ENCODE measurements at regions not wholly inside any gene's neighbourhood (a gene's known extent, or its start where the extent isn't known, plus 50 kb on each side); places are given as distances from the start of the nearest gene placed in this dataset.
A peak's percentile ranks its signal among the peaks of the same experiment; 100 is the strongest.

- Histone ChIP-seq H3K27me3 (ENCODE audit: control insufficient read depth in 1 of 2, insufficient read depth in 1 of 2, low read length in 2 of 2) (no peaks in the 10 kb centered on the region), H4K91ac (ENCODE audit: low read length) (no peak overlapping the region), H3K36me3 (ENCODE audit: control insufficient read depth in 1 of 2, insufficient read depth in 2 of 2, low read depth in 1 of 2, low read length in 2 of 2) (no peaks in the 10 kb centered on the region), H2BK120ac (ENCODE audit: low read depth, low read length) (no peak overlapping the region), H2AFZ (ENCODE audit: low read depth, low read length) (no peak overlapping the region), H3K27ac (ENCODE audit: low read length, poor library complexity, severe bottlenecking) (no peak overlapping the region), H3K79me1 (replicated peaks; ENCODE audit: low read length, poor library complexity, severe bottlenecking) (no peaks in the 10 kb centered on the region), H3K4me3 (ENCODE audit: insufficient read depth in 1 of 2, low read depth in 1 of 2, low read length in 2 of 2) (no peak overlapping the region), H3K4me2 (ENCODE audit: low read length, poor library complexity, severe bottlenecking) (no peak overlapping the region), H2BK5ac (ENCODE audit: low read depth, low read length, poor library complexity, severe bottlenecking) (no peak overlapping the region), H3K18ac (ENCODE audit: low read depth in 1 of 2, low read length in 2 of 2) (no peak overlapping the region), H2BK15ac (ENCODE audit: low read depth, poor library complexity, severe bottlenecking) (no peak overlapping the region), H2AK5ac (ENCODE audit: low read length, severe bottlenecking) (no peak overlapping the region), H3K4me1 (ENCODE audit: control insufficient read depth, insufficient read depth, low read depth, low read length) (no peaks in the 10 kb centered on the region), H3K4ac (ENCODE audit: low read depth in 1 of 2, low read length in 2 of 2) (no peak overlapping the region), H3K9me3 (ENCODE audit: control insufficient read depth, low read length) (peaks cover 4% of the 10 kb centered on the region), H3K9ac (ENCODE audit: low read length) (no peak overlapping the region), H3K23ac (ENCODE audit: low read length in 2 of 2) (no peak overlapping the region), H2BK12ac (ENCODE audit: low read length in 2 of 2) (no peak overlapping the region), H4K8ac (ENCODE audit: low read length) (no peak overlapping the region), H3K14ac (ENCODE audit: low read length in 2 of 2) (no peak overlapping the region)
- no peak for DNase-seq
- 79% methylated on average over 2 of the region's 2 CpGs for WGBS
These were observed 802.2 kb upstream of the POM121L12 start for GRCh38 chr7:52233248-52233647.

- H4K8ac ChIP-seq (ENCODE audit: low read length), result no peak overlapping the region
- no peak overlapping the region for H3K4me2 ChIP-seq (ENCODE audit: low read length, poor library complexity, severe bottlenecking)
- H3K27me3 ChIP-seq (ENCODE audit: control insufficient read depth in 1 of 2, insufficient read depth in 1 of 2, low read length in 2 of 2), result no peaks in the 10 kb centered on the region
- H3K9ac ChIP-seq (ENCODE audit: low read length), result no peak overlapping the region
- H2AK5ac ChIP-seq (ENCODE audit: low read length, severe bottlenecking), result no peak overlapping the region
- H3K18ac ChIP-seq (ENCODE audit: low read depth in 1 of 2, low read length in 2 of 2), result no peak overlapping the region
- no peak overlapping the region for H3K14ac ChIP-seq (ENCODE audit: low read length in 2 of 2)
- no peak overlapping the region for H3K4ac ChIP-seq (ENCODE audit: low read depth in 1 of 2, low read length in 2 of 2)
- DNase-seq, result no peak
- no peaks in the 10 kb centered on the region for H3K4me1 ChIP-seq (ENCODE audit: control insufficient read depth, insufficient read depth, low read depth, low read length)
- no peaks in the 10 kb centered on the region for H3K79me1 ChIP-seq (replicated peaks; ENCODE audit: low read length, poor library complexity, severe bottlenecking)
- H2AFZ ChIP-seq (ENCODE audit: low read depth, low read length), result no peak overlapping the region
- H3K36me3 ChIP-seq (ENCODE audit: control insufficient read depth in 1 of 2, insufficient read depth in 2 of 2, low read depth in 1 of 2, low read length in 2 of 2), result no peaks in the 10 kb centered on the region
- H2BK15ac ChIP-seq (ENCODE audit: low read depth, poor library complexity, severe bottlenecking), result no peak overlapping the region
- 77% methylated on average over 3 of the region's 3 CpGs for WGBS
- H2BK5ac ChIP-seq (ENCODE audit: low read depth, low read length, poor library complexity, severe bottlenecking), result no peak overlapping the region
- no peak overlapping the region for H2BK12ac ChIP-seq (ENCODE audit: low read length in 2 of 2)
- no peak overlapping the region for H2BK120ac ChIP-seq (ENCODE audit: low read depth, low read length)
- H3K27ac ChIP-seq (ENCODE audit: low read length, poor library complexity, severe bottlenecking), result no peak overlapping the region
- no peak overlapping the region for H4K91ac ChIP-seq (ENCODE audit: low read length)
- H3K9me3 ChIP-seq (ENCODE audit: control insufficient read depth, low read length), result no peaks in the 10 kb centered on the region
- no peak overlapping the region for H3K23ac ChIP-seq (ENCODE audit: low read length in 2 of 2)
- no peak overlapping the region for H3K4me3 ChIP-seq (ENCODE audit: insufficient read depth in 1 of 2, low read depth in 1 of 2, low read length in 2 of 2)
These were observed 823.5 kb upstream of the POM121L12 start for GRCh38 chr7:52211930-52212329.

- no peak overlapping the region for H2BK120ac ChIP-seq (ENCODE audit: low read depth, low read length)
- H3K4me2 ChIP-seq (ENCODE audit: low read length, poor library complexity, severe bottlenecking), result no peak overlapping the region
- no peak overlapping the region for H2AFZ ChIP-seq (ENCODE audit: low read depth, low read length)
- H3K9ac ChIP-seq (ENCODE audit: low read length), result no peak overlapping the region
- 0% methylated on average over 1 of the region's 2 CpGs for WGBS
- DNase-seq, result peak; percentile 29
- H3K9me3 ChIP-seq (ENCODE audit: control insufficient read depth, low read length), result no peaks in the 10 kb centered on the region
- no peak overlapping the region for H2BK12ac ChIP-seq (ENCODE audit: low read length in 2 of 2)
- H3K23ac ChIP-seq (ENCODE audit: low read length in 2 of 2), result no peak overlapping the region
- H4K91ac ChIP-seq (ENCODE audit: low read length), result no peak overlapping the region
- no peak overlapping the region for H3K14ac ChIP-seq (ENCODE audit: low read length in 2 of 2)
- no peak overlapping the region for H2BK15ac ChIP-seq (ENCODE audit: low read depth, poor library complexity, severe bottlenecking)
- H4K8ac ChIP-seq (ENCODE audit: low read length), result no peak overlapping the region
- no peak overlapping the region for H2AK5ac ChIP-seq (ENCODE audit: low read length, severe bottlenecking)
- no peaks in the 10 kb centered on the region for H3K4me1 ChIP-seq (ENCODE audit: control insufficient read depth, insufficient read depth, low read depth, low read length)
- H3K27ac ChIP-seq (ENCODE audit: low read length, poor library complexity, severe bottlenecking), result no peak overlapping the region
- no peaks in the 10 kb centered on the region for H3K27me3 ChIP-seq (ENCODE audit: control insufficient read depth in 1 of 2, insufficient read depth in 1 of 2, low read length in 2 of 2)
- H3K4me3 ChIP-seq (ENCODE audit: insufficient read depth in 1 of 2, low read depth in 1 of 2, low read length in 2 of 2), result no peak overlapping the region
- no peak overlapping the region for H3K4ac ChIP-seq (ENCODE audit: low read depth in 1 of 2, low read length in 2 of 2)
- H3K18ac ChIP-seq (ENCODE audit: low read depth in 1 of 2, low read length in 2 of 2), result no peak overlapping the region
- H3K36me3 ChIP-seq (ENCODE audit: control insufficient read depth in 1 of 2, insufficient read depth in 2 of 2, low read depth in 1 of 2, low read length in 2 of 2), result no peaks in the 10 kb centered on the region
- no peak overlapping the region for H2BK5ac ChIP-seq (ENCODE audit: low read depth, low read length, poor library complexity, severe bottlenecking)
- H3K79me1 ChIP-seq (replicated peaks; ENCODE audit: low read length, poor library complexity, severe bottlenecking), result no peaks in the 10 kb centered on the region
These were observed 825.8 kb upstream of the POM121L12 start for GRCh38 chr7:52209614-52210013.

- Histone ChIP-seq H2BK15ac (ENCODE audit: low read depth, poor library complexity, severe bottlenecking) (no peak overlapping the region), H3K18ac (ENCODE audit: low read depth in 1 of 2, low read length in 2 of 2) (no peak overlapping the region), H3K4me1 (ENCODE audit: control insufficient read depth, insufficient read depth, low read depth, low read length) (no peaks in the 10 kb centered on the region), H3K14ac (ENCODE audit: low read length in 2 of 2) (no peak overlapping the region), H3K4me2 (ENCODE audit: low read length, poor library complexity, severe bottlenecking) (no peak overlapping the region), H3K27me3 (ENCODE audit: control insufficient read depth in 1 of 2, insufficient read depth in 1 of 2, low read length in 2 of 2) (no peaks in the 10 kb centered on the region), H3K27ac (ENCODE audit: low read length, poor library complexity, severe bottlenecking) (no peak overlapping the region), H3K9ac (ENCODE audit: low read length) (no peak overlapping the region), H4K8ac (ENCODE audit: low read length) (no peak overlapping the region), H2BK5ac (ENCODE audit: low read depth, low read length, poor library complexity, severe bottlenecking) (no peak overlapping the region), H3K36me3 (ENCODE audit: control insufficient read depth in 1 of 2, insufficient read depth in 2 of 2, low read depth in 1 of 2, low read length in 2 of 2) (no peaks in the 10 kb centered on the region), H3K9me3 (ENCODE audit: control insufficient read depth, low read length) (peaks cover 6% of the 10 kb centered on the region), H3K79me1 (replicated peaks; ENCODE audit: low read length, poor library complexity, severe bottlenecking) (no peaks in the 10 kb centered on the region), H3K4me3 (ENCODE audit: insufficient read depth in 1 of 2, low read depth in 1 of 2, low read length in 2 of 2) (no peak overlapping the region), H2BK12ac (ENCODE audit: low read length in 2 of 2) (no peak overlapping the region), H2AFZ (ENCODE audit: low read depth, low read length) (no peak overlapping the region), H3K4ac (ENCODE audit: low read depth in 1 of 2, low read length in 2 of 2) (no peak overlapping the region), H4K91ac (ENCODE audit: low read length) (no peak overlapping the region), H2BK120ac (ENCODE audit: low read depth, low read length) (no peak overlapping the region), H3K23ac (ENCODE audit: low read length in 2 of 2) (no peak overlapping the region), H2AK5ac (ENCODE audit: low read length, severe bottlenecking) (no peak overlapping the region)
- no CpG with 5 or more reads among the region's 1 CpG for WGBS
- DNase-seq, result no peak
These were observed 838.2 kb upstream of the POM121L12 start for GRCh38 chr7:52197221-52197620.

Measured in mesenchymal stem cell (in vitro differentiated cells and primary cell).